CD4-positive, alpha-beta memory T cell (primary cell): ENCODE measurements at regions not wholly inside any gene's neighbourhood (a gene's known extent, or its start where the extent isn't known, plus 50 kb on each side); places are given as distances from the start of the nearest gene placed in this dataset.

Experiments used
- CTCF ChIA-PET: fragments of 350-600 bp; sonication (Branson Sonifier 250); formaldehyde crosslinking; loops from one replicate; lab custom pipeline; 2021; ENCODE audit warnings: inconsistent platforms; ENCODE audit not compliant: partially characterized antibody; lab: Charles Lee
- POLR2A ChIA-PET: fragments of 350-600 bp; sonication (Branson Sonifier 250); formaldehyde crosslinking; loops from one replicate; lab custom pipeline; 2021; ENCODE audit not compliant: partially characterized antibody; lab: Charles Lee
- DNase-seq, 5 donors: peaks; one replicate each; pipeline versions ENCODE4 v3.0.0 to v3.0.0-alpha.2; 2020 to 2022; ENCODE audit warnings: mixed read lengths in 1 of 5
- H3K27ac ChIP-seq: one replicate; pipeline ENCODE4 v1.7.0; 2013; ENCODE audit warnings: low read depth, low read length
- H3K27me3 ChIP-seq: 2 replicates; pipeline ENCODE4 v1.7.0; 2013; ENCODE audit warnings: mild to moderate bottlenecking, low read length, moderate library complexity; ENCODE audit not compliant: insufficient read depth
- H3K36me3 ChIP-seq: 2 replicates; pipeline ENCODE4 v1.7.0; 2013; ENCODE audit warnings: mild to moderate bottlenecking, low read length, moderate library complexity; ENCODE audit not compliant: insufficient read depth
- H3K4me1 ChIP-seq: 2 replicates; pipeline ENCODE4 v1.7.0; 2013; ENCODE audit warnings: mild to moderate bottlenecking, low read length, moderate library complexity; ENCODE audit not compliant: insufficient read depth
- H3K4me3 ChIP-seq, 2 donors: one replicate each; pipeline ENCODE4 v1.7.0; 2013; ENCODE audit warnings: low read length in 2 of 2, mild to moderate bottlenecking in 1 of 2
- H3K9me3 ChIP-seq, 2 donors: one replicate each; pipeline ENCODE4 v1.7.0; 2013; ENCODE audit warnings: low read length in 2 of 2, control low read depth in 1 of 2; ENCODE audit not compliant: control insufficient read depth in 1 of 2
- H3K27ac Mint-ChIP-seq, 7 donors: one replicate each; pipeline ENCODE4 v1.8.0; 2020 to 2021; ENCODE audit warnings: mixed read lengths in 7 of 7, mild to moderate bottlenecking in 6 of 7, inconsistent platforms in 3 of 7, moderate library complexity in 3 of 7
- H3K27me3 Mint-ChIP-seq, 2 donors: one replicate each; pipeline ENCODE4 v1.8.0; 2020 to 2021; ENCODE audit warnings: mixed read lengths in 2 of 2
- H3K36me3 Mint-ChIP-seq, 2 donors: one replicate each; pipeline ENCODE4 v1.8.0; 2020 to 2021; ENCODE audit warnings: mixed read lengths in 2 of 2, inconsistent platforms in 1 of 2, mild to moderate bottlenecking in 1 of 2
- H3K4me1 Mint-ChIP-seq, 4 donors: one replicate each; pipeline ENCODE4 v1.8.0; 2020 to 2021; ENCODE audit warnings: mixed read lengths in 4 of 4, mild to moderate bottlenecking in 1 of 4
- H3K4me3 Mint-ChIP-seq, 8 donors: one replicate each; pipeline ENCODE4 v1.8.0; 2020 to 2021; ENCODE audit warnings: mixed read lengths in 8 of 8, mild to moderate bottlenecking in 7 of 8, moderate library complexity in 6 of 8, inconsistent platforms in 3 of 8
- H3K9me3 Mint-ChIP-seq, 8 donors: one replicate each; pipeline ENCODE4 v1.8.0; 2020 to 2021; ENCODE audit warnings: mixed read lengths in 8 of 8, mild to moderate bottlenecking in 5 of 8, inconsistent platforms in 3 of 8, moderate library complexity in 1 of 8
- intact Hi-C: fragments of 100-400 bp; cut with micrococcal nuclease; formaldehyde crosslinking; loops from one replicate; pipeline ENCODE4 v1.15.1; 2023

DNA sequence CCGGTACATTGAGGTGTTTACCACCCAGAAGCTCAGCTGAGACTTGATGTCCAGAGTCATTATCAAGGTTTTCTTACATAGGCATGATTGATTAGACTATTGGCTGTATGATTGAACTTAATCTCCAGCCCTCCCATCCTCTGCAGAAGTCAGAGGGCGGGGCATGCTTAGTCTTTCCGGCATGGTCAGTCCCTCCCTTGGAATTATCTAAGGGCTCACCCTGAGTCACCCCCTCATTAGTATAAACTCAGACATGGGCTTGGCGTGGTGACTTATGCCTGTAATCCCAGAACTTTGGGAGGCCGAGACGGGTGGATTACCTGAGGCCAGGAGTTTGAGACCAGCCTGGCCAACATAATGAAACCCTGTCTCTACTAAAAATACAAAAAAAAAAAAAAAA, 243.9 kb downstream of the VAPA start:
- Histone ChIP-seq H3K27me3 (no peaks in the 10 kb centered on the region), H3K36me3 (no peaks in the 10 kb centered on the region), H3K27ac (no peak overlapping the region), H3K4me3 (no peak overlapping the region), H3K9me3 (no peaks in the 10 kb centered on the region), H3K4me1 (no peaks in the 10 kb centered on the region)
- Mint-ChIP-seq H3K9me3 (peaks cover 0 to 11% (median 1%) of the 10 kb centered on the region in 8 donors), H3K36me3 (no peaks in the 10 kb centered on the region), H3K27ac (no peak overlapping the region), H3K4me3 (no peak overlapping the region), H3K4me1 (no peaks in the 10 kb centered on the region), H3K27me3 (peaks cover 0 to 2% of the 10 kb centered on the region in 2 donors)
- ChIA-PET CTCF (no interaction called here), POLR2A (no interaction called here)
- no peak for DNase-seq
- intact Hi-C loops, result no loop called here

DNA sequence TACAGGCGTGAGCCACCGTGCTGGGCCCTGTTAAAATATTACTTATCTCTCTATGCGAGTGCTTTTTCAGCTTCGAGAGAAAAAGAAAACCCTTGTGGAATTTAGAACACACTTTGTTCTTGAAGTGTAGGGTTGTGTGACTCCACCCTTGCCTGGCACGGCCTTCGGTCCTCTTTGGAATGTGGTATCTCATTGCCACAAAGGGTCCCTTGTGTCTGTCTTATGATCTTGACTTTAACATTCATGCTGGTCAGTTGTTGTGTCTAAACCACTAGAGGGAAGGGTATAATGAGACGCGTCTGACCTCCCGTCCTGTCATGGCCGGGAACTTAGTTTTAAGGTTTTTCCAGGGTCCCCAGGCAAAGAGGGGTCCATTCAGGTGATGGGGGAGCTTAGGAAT, 246.4 kb downstream of the VAPA start:
- no peaks in the 10 kb centered on the region for H3K36me3 ChIP-seq
- H3K36me3 Mint-ChIP-seq, result no peaks in the 10 kb centered on the region
- ChIA-PET CTCF (no interaction called here), POLR2A (no interaction called here)
- no peak overlapping the region for H3K4me3 Mint-ChIP-seq
- H3K27me3 ChIP-seq, result no peaks in the 10 kb centered on the region
- DNase-seq, result no peak
- H3K4me1 Mint-ChIP-seq, result no peaks in the 10 kb centered on the region
- intact Hi-C loops, result no loop called here
- no peak overlapping the region for H3K27ac Mint-ChIP-seq
- H3K4me3 ChIP-seq, result no peak overlapping the region
- H3K9me3 Mint-ChIP-seq, result peaks cover 0 to 7% (median 1%) of the 10 kb centered on the region in 8 donors
- no peaks in the 10 kb centered on the region for H3K4me1 ChIP-seq
- no peaks in the 10 kb centered on the region for H3K9me3 ChIP-seq
- peaks cover 0 to 1% of the 10 kb centered on the region in 2 donors for H3K27me3 Mint-ChIP-seq
- no peak overlapping the region for H3K27ac ChIP-seq

DNA sequence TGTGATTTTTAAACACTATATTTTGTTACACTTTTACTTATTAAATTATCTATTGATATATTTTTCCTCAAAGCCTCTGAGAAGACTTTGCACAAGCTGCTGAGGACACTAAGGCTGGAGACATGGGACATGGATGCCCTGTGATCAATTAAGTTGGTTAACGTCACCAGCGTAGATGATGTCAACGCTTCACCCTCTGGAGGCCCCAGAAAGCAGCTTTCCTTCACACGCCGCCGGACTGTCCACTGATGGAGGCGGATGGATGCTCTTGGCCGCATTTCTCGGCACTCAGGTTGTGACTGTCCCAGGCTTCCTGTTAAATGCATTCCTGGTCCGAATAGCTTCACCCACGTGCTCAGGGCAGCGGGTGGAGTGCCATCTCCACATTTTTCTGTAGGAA, 247.5 kb downstream of the VAPA start:
- H3K4me3 Mint-ChIP-seq, result no peak overlapping the region

GRCh38 chr18:10162340-10162739, 248.5 kb downstream of the VAPA start:
- Mint-ChIP-seq H3K27me3 (peaks cover 0 to 1% of the 10 kb centered on the region in 2 donors), H3K4me1 (no peaks in the 10 kb centered on the region), H3K36me3 (no peaks in the 10 kb centered on the region), H3K9me3 (peaks cover 0 to 4% (median 0%) of the 10 kb centered on the region in 8 donors), H3K27ac (no peak overlapping the region), H3K4me3 (no peak overlapping the region)
- intact Hi-C loops, result no loop called here
- no peak for DNase-seq
- no peaks in the 10 kb centered on the region for H3K36me3 ChIP-seq
- no peaks in the 10 kb centered on the region for H3K4me1 ChIP-seq
- H3K4me3 ChIP-seq, result no peak overlapping the region
- no peaks in the 10 kb centered on the region for H3K9me3 ChIP-seq
- CTCF ChIA-PET, result no interaction called here
- H3K27ac ChIP-seq, result no peak overlapping the region
- POLR2A ChIA-PET, result no interaction called here
- H3K27me3 ChIP-seq, result no peaks in the 10 kb centered on the region

More for the DNA sequence above, 247.5 kb downstream of the VAPA start:
- H3K27ac Mint-ChIP-seq, result no peak overlapping the region
- ChIA-PET CTCF (no interaction called here), POLR2A (no interaction called here)
- H3K36me3 Mint-ChIP-seq, result no peaks in the 10 kb centered on the region
- intact Hi-C loops, result no loop called here
- H3K4me3 ChIP-seq, result no peak overlapping the region
- no peak overlapping the region for H3K27ac ChIP-seq
- no peak for DNase-seq
- no peaks in the 10 kb centered on the region for H3K36me3 ChIP-seq
- peaks cover 0 to 5% (median 0%) of the 10 kb centered on the region in 8 donors for H3K9me3 Mint-ChIP-seq
- H3K9me3 ChIP-seq, result no peaks in the 10 kb centered on the region
- no peaks in the 10 kb centered on the region for H3K27me3 ChIP-seq
- H3K4me1 ChIP-seq, result no peaks in the 10 kb centered on the region
- peaks cover 0 to 1% of the 10 kb centered on the region in 2 donors for H3K27me3 Mint-ChIP-seq
- H3K4me1 Mint-ChIP-seq, result no peaks in the 10 kb centered on the region

GRCh38 chr18:10164271-10165071, 250.7 kb downstream of the VAPA start:
- Mint-ChIP-seq H3K27ac (no peak overlapping the region), H3K27me3 (peaks cover 0 to 1% of the 10 kb centered on the region in 2 donors), H3K36me3 (no peaks in the 10 kb centered on the region), H3K4me3 (no peak overlapping the region), H3K9me3 (no peaks in the 10 kb centered on the region), H3K4me1 (no peaks in the 10 kb centered on the region)
- Histone ChIP-seq H3K9me3 (no peaks in the 10 kb centered on the region), H3K36me3 (no peaks in the 10 kb centered on the region), H3K4me1 (no peaks in the 10 kb centered on the region), H3K4me3 (no peak overlapping the region), H3K27ac (no peak overlapping the region), H3K27me3 (no peaks in the 10 kb centered on the region)
- ChIA-PET POLR2A (no interaction called here), CTCF (no interaction called here)
- intact Hi-C loops, result no loop called here
- no peak for DNase-seq

GRCh38 chr18:10166164-10166807, 252.5 kb downstream of the VAPA start:
- Histone ChIP-seq H3K4me1 (no peaks in the 10 kb centered on the region), H3K4me3 (no peak overlapping the region), H3K36me3 (no peaks in the 10 kb centered on the region), H3K27ac (no peak overlapping the region), H3K9me3 (no peaks in the 10 kb centered on the region), H3K27me3 (no peaks in the 10 kb centered on the region)
- Mint-ChIP-seq H3K27ac (no peak overlapping the region), H3K4me3 (no peak overlapping the region), H3K27me3 (peaks cover 0 to 1% of the 10 kb centered on the region in 2 donors), H3K36me3 (no peaks in the 10 kb centered on the region), H3K4me1 (no peaks in the 10 kb centered on the region), H3K9me3 (no peaks in the 10 kb centered on the region)
- DNase-seq, result no peak
- ChIA-PET POLR2A (no interaction called here), CTCF (no interaction called here)
- intact Hi-C loops, result no loop called here

DNA sequence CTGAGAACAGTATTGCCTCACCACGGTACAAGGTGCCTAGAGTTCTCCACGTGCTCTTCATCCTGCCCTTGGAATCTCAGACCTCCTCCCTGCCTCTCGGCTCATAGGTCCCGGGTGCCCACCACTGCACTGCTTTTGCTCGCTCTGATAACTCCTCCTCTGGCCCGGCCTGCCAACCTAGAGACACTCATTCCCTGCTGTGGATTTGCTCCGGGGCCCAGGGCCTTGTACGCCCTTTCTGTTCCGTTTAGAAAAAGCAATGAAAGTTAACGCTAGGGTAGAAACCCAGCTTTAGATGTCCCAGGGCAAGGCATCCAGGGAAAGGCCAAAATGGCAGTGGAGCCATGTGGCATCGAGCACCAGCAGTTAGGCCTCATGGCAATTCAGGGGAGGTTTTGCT, 253.9 kb downstream of the VAPA start:
- Histone ChIP-seq H3K27ac (no peak overlapping the region), H3K4me3 (no peak overlapping the region), H3K36me3 (no peaks in the 10 kb centered on the region), H3K27me3 (no peaks in the 10 kb centered on the region), H3K9me3 (no peaks in the 10 kb centered on the region), H3K4me1 (no peaks in the 10 kb centered on the region)
- H3K27ac Mint-ChIP-seq, result no peak overlapping the region
- H3K36me3 Mint-ChIP-seq, result no peaks in the 10 kb centered on the region
- ChIA-PET CTCF (no interaction called here), POLR2A (no interaction called here)
- peaks cover 0 to 1% of the 10 kb centered on the region in 2 donors for H3K27me3 Mint-ChIP-seq
- intact Hi-C loops, result no loop called here
- H3K9me3 Mint-ChIP-seq, result no peaks in the 10 kb centered on the region
- no peak overlapping the region for H3K4me3 Mint-ChIP-seq
- no peaks in the 10 kb centered on the region for H3K4me1 Mint-ChIP-seq
- no peak for DNase-seq
